SK-MEL-5 (cell line): ENCODE measurements at regions not wholly inside any gene's neighbourhood (a gene's known extent, or its start where the extent isn't known, plus 50 kb on each side); places are given as distances from the start of the nearest gene placed in this dataset.
A peak's percentile ranks its signal among the peaks of the same experiment; 100 is the strongest.
"Not testable (repeated sequence)": the region's sequence is repeated elsewhere in the genome, so short reads cannot be mapped to it uniquely, and the experiment has no call there.

Experiments
- DNase-seq: peaks from one replicate; pipeline ENCODE4 v3.0.0-alpha.2; 2016; ENCODE audit warnings: low read depth, low spot score
- in situ Hi-C: cut with HindIII; loops from 2 replicates; pipeline ENCODE4 v1.10.0; 2016; ENCODE audit warnings: low sequenced_read_pairs, high pct_unique_total_duplicates, low pct_unique_long_range_greater_than_20kb

- in situ Hi-C loops = no loop called here
- no peak for DNase-seq
These were observed 339.5 kb upstream of the GCFC2 start for GRCh38 chr2:76050196-76050595.

GRCh38 chr2:76044701-76045100 is 334.0 kb upstream of the GCFC2 start:
- peak; percentile 57 for DNase-seq
- in situ Hi-C loops = no loop called here

GRCh38 chr2:76039505-76039904 is 328.8 kb upstream of the GCFC2 start:
- in situ Hi-C loops = no loop called here
- DNase-seq = no peak

GRCh38 chr2:76027761-76028160 is 317.0 kb upstream of the GCFC2 start:
- in situ Hi-C loops = no loop called here
- DNase-seq = no peak

GRCh38 chr2:76019128-76019527 is 308.4 kb upstream of the GCFC2 start:
- no peak for DNase-seq
- in situ Hi-C loops = no loop called here

- DNase-seq = no peak
- in situ Hi-C loops = no loop called here
These were observed 298.8 kb upstream of the GCFC2 start for GRCh38 chr2:76009484-76009883.

- no peak for DNase-seq
- in situ Hi-C loops = no loop called here
These were observed 297.4 kb upstream of the GCFC2 start for GRCh38 chr2:76008001-76008702.

GRCh38 chr2:76000425-76000824 is 289.7 kb upstream of the GCFC2 start:
- DNase-seq = no peak
- in situ Hi-C loops = no loop called here

GRCh38 chr2:75998451-75998850 is 287.7 kb upstream of the GCFC2 start:
- no peak for DNase-seq
- in situ Hi-C loops = no loop called here

GRCh38 chr2:75994759-75995158 is 284.0 kb upstream of the GCFC2 start:
- in situ Hi-C loops = no loop called here

GRCh38 chr2:75988622-75989021 is 277.9 kb upstream of the GCFC2 start:
- in situ Hi-C loops, DNase-seq: not testable (repeated sequence)

More at GRCh38 chr2:75994759-75995158, 284.0 kb upstream of the GCFC2 start:
- peak; percentile 56 for DNase-seq

GRCh38 chr2:75986617-75987016 is 275.9 kb upstream of the GCFC2 start:
- peak; percentile 22 for DNase-seq
- in situ Hi-C loops = no loop called here

- no peak for DNase-seq
- in situ Hi-C loops = no loop called here
These were observed 272.0 kb upstream of the GCFC2 start for GRCh38 chr2:75982719-75983118.

GRCh38 chr2:75964646-75965045 is 253.9 kb upstream of the GCFC2 start:
- DNase-seq = peak; percentile 30
- in situ Hi-C loops = no loop called here

GRCh38 chr2:75960472-75961009 is 249.8 kb upstream of the GCFC2 start:
- no peak for DNase-seq
- in situ Hi-C loops = no loop called here

GRCh38 chr2:75959724-75960471 is 249.2 kb upstream of the GCFC2 start:
- DNase-seq = no peak
- in situ Hi-C loops = no loop called here

GRCh38 chr2:75954761-75955160 is 244.0 kb upstream of the GCFC2 start:
- in situ Hi-C loops = no loop called here
- DNase-seq = peak; percentile 78

- no peak for DNase-seq
- in situ Hi-C loops = no loop called here
These were observed 241.5 kb upstream of the GCFC2 start for GRCh38 chr2:75952173-75952572.
